ENCODE measurements at regions not wholly inside any gene's neighbourhood (a gene's known extent, or its start where the extent isn't known, plus 50 kb on each side); places are given as distances from the start of the nearest gene placed in this dataset.

- H3K4me3 ChIP-seq (ENCODE audit: low read depth, low read length) = no peak overlapping the region
- TF ChIP-seq CTCF (IDR thresholded peaks at IDR 0.05; ENCODE audit: insufficient read depth, low read length) = no peak
- peak; percentile 78 for DNase-seq (ENCODE audit: low read depth)
Observed at GRCh38 chr3:16079519-16079918, 95.0 kb upstream of the GALNT15 start.

GRCh38 chr3:16081661-16082060 is 92.8 kb upstream of the GALNT15 start:
- DNase-seq (ENCODE audit: low read depth) = no peak
- no peak overlapping the region for H3K4me3 ChIP-seq (ENCODE audit: low read depth, low read length)
- TF ChIP-seq CTCF (IDR thresholded peaks at IDR 0.05; ENCODE audit: insufficient read depth, low read length) = no peak

- no peak overlapping the region for H3K4me3 ChIP-seq (ENCODE audit: low read depth, low read length)
- peak; percentile 95 for DNase-seq (ENCODE audit: low read depth)
- no peak for TF ChIP-seq CTCF (IDR thresholded peaks at IDR 0.05; ENCODE audit: insufficient read depth, low read length)
Observed at GRCh38 chr3:16084887-16085286, 89.6 kb upstream of the GALNT15 start.

- TF ChIP-seq CTCF (IDR thresholded peaks at IDR 0.05; ENCODE audit: insufficient read depth, low read length) = no peak
- H3K4me3 ChIP-seq (ENCODE audit: low read depth, low read length) = no peak overlapping the region
- DNase-seq (ENCODE audit: low read depth) = peak; percentile 41
Observed at GRCh38 chr3:16085410-16085809, 89.1 kb upstream of the GALNT15 start.

- TF ChIP-seq CTCF (IDR thresholded peaks at IDR 0.05; ENCODE audit: insufficient read depth, low read length) = no peak
- no peak overlapping the region for H3K4me3 ChIP-seq (ENCODE audit: low read depth, low read length)
- peak; percentile 83 for DNase-seq (ENCODE audit: low read depth)
Observed at GRCh38 chr3:16085884-16086608, 88.4 kb upstream of the GALNT15 start.

- H3K4me3 ChIP-seq (ENCODE audit: low read depth, low read length) = no peak overlapping the region
- no peak for DNase-seq (ENCODE audit: low read depth)
- TF ChIP-seq CTCF (IDR thresholded peaks at IDR 0.05; ENCODE audit: insufficient read depth, low read length) = no peak
Observed at GRCh38 chr3:16086690-16087089, 87.8 kb upstream of the GALNT15 start.

- DNase-seq (ENCODE audit: low read depth) = peak; percentile 87
- TF ChIP-seq CTCF (IDR thresholded peaks at IDR 0.05; ENCODE audit: insufficient read depth, low read length) = no peak
- H3K4me3 ChIP-seq (ENCODE audit: low read depth, low read length) = no peak overlapping the region
Observed at GRCh38 chr3:16088496-16088895, 86.0 kb upstream of the GALNT15 start.

Measured in fibroblast of the aortic adventitia (primary cell).